ENCODE measurements at regions not wholly inside any gene's neighbourhood (a gene's known extent, or its start where the extent isn't known, plus 50 kb on each side); places are given as distances from the start of the nearest gene placed in this dataset.

GRCh38 chr11:87440076-87440770, 402.5 kb downstream of the TMEM135 start:
- no peaks in the 10 kb centered on the region for H3K27me3 ChIP-seq (replicated peaks in 2 of 5; ENCODE audit: control insufficient read depth in 4 of 5, insufficient read depth in 5 of 5, low read length in 4 of 5)

GRCh38 chr11:87438416-87438815, 400.7 kb downstream of the TMEM135 start:
- no CpG with 5 or more reads among the region's 1 CpG for WGBS (ENCODE audit: insufficient coverage)
- Histone ChIP-seq H3K27ac (ENCODE audit: insufficient read depth in 1 of 2, low read depth in 1 of 2, low read length in 2 of 2, poor library complexity in 1 of 2, severe bottlenecking in 2 of 2) (no peak overlapping the region), H3K27me3 (replicated peaks in 2 of 5; ENCODE audit: control insufficient read depth in 4 of 5, insufficient read depth in 5 of 5, low read length in 4 of 5) (no peaks in the 10 kb centered on the region), H3K36me3 (ENCODE audit: control insufficient read depth in 4 of 4, insufficient read depth in 4 of 4, low read length in 3 of 4) (no peaks in the 10 kb centered on the region), H3K9me3 (ENCODE audit: control extremely low read depth in 1 of 5, control insufficient read depth in 4 of 5, insufficient read depth in 2 of 5, low read depth in 1 of 5, low read length in 4 of 5) (no peaks in the 10 kb centered on the region), H3K4me3 (ENCODE audit: control insufficient read depth in 1 of 7, extremely low read depth in 1 of 7, insufficient read depth in 4 of 7, low read depth in 2 of 7, low read length in 6 of 7) (no peak overlapping the region), H3K4me1 (ENCODE audit: control extremely low read depth in 1 of 4, control insufficient read depth in 4 of 4, insufficient read depth in 4 of 4, low read length in 3 of 4) (no peaks in the 10 kb centered on the region)
- DNase-seq, result no peak
- ChIA-PET CTCF (no interaction called here), POLR2A (no interaction called here)

More at GRCh38 chr11:87440076-87440770, 402.5 kb downstream of the TMEM135 start:
- no peaks in the 10 kb centered on the region for H3K9me3 ChIP-seq (ENCODE audit: control extremely low read depth in 1 of 5, control insufficient read depth in 4 of 5, insufficient read depth in 2 of 5, low read depth in 1 of 5, low read length in 4 of 5)
- H3K36me3 ChIP-seq (ENCODE audit: control insufficient read depth in 4 of 4, insufficient read depth in 4 of 4, low read length in 3 of 4), result no peaks in the 10 kb centered on the region
- ChIA-PET POLR2A (no interaction called here), CTCF (no interaction called here)
- no peaks in the 10 kb centered on the region for H3K4me1 ChIP-seq (ENCODE audit: control extremely low read depth in 1 of 4, control insufficient read depth in 4 of 4, insufficient read depth in 4 of 4, low read length in 3 of 4)
- 94% methylated on average over 3 of the region's 3 CpGs for WGBS (ENCODE audit: insufficient coverage)
- no peak for DNase-seq
- no peak overlapping the region for H3K4me3 ChIP-seq (ENCODE audit: control insufficient read depth in 1 of 7, extremely low read depth in 1 of 7, insufficient read depth in 4 of 7, low read depth in 2 of 7, low read length in 6 of 7)
- no peak overlapping the region for H3K27ac ChIP-seq (ENCODE audit: insufficient read depth in 1 of 2, low read depth in 1 of 2, low read length in 2 of 2, poor library complexity in 1 of 2, severe bottlenecking in 2 of 2)

- Histone ChIP-seq H3K4me1 (ENCODE audit: control extremely low read depth in 1 of 4, control insufficient read depth in 4 of 4, insufficient read depth in 4 of 4, low read length in 3 of 4) (no peaks in the 10 kb centered on the region), H3K9me3 (ENCODE audit: control extremely low read depth in 1 of 5, control insufficient read depth in 4 of 5, insufficient read depth in 2 of 5, low read depth in 1 of 5, low read length in 4 of 5) (no peaks in the 10 kb centered on the region), H3K36me3 (ENCODE audit: control insufficient read depth in 4 of 4, insufficient read depth in 4 of 4, low read length in 3 of 4) (no peaks in the 10 kb centered on the region), H3K27me3 (replicated peaks in 2 of 5; ENCODE audit: control insufficient read depth in 4 of 5, insufficient read depth in 5 of 5, low read length in 4 of 5) (no peaks in the 10 kb centered on the region), H3K4me3 (ENCODE audit: control insufficient read depth in 1 of 7, extremely low read depth in 1 of 7, insufficient read depth in 4 of 7, low read depth in 2 of 7, low read length in 6 of 7) (no peak overlapping the region), H3K27ac (ENCODE audit: insufficient read depth in 1 of 2, low read depth in 1 of 2, low read length in 2 of 2, poor library complexity in 1 of 2, severe bottlenecking in 2 of 2) (no peak overlapping the region)
- DNase-seq, result no peak
- ChIA-PET CTCF (interaction anchor here (0.6 kb wide), 1 partner anchor 134 kb away, joined by 4 read pairs; no protein-coding TSS in a partner anchor), POLR2A (no interaction called here)
These were observed 400.1 kb downstream of the TMEM135 start for GRCh38 chr11:87437844-87438223.

GRCh38 chr11:87437133-87437843, 399.6 kb downstream of the TMEM135 start:
- H3K4me1 ChIP-seq (ENCODE audit: control extremely low read depth in 1 of 4, control insufficient read depth in 4 of 4, insufficient read depth in 4 of 4, low read length in 3 of 4), result no peaks in the 10 kb centered on the region
- H3K4me3 ChIP-seq (ENCODE audit: control insufficient read depth in 1 of 7, extremely low read depth in 1 of 7, insufficient read depth in 4 of 7, low read depth in 2 of 7, low read length in 6 of 7), result no peak overlapping the region
- no peaks in the 10 kb centered on the region for H3K9me3 ChIP-seq (ENCODE audit: control extremely low read depth in 1 of 5, control insufficient read depth in 4 of 5, insufficient read depth in 2 of 5, low read depth in 1 of 5, low read length in 4 of 5)
- no peak overlapping the region for H3K27ac ChIP-seq (ENCODE audit: insufficient read depth in 1 of 2, low read depth in 1 of 2, low read length in 2 of 2, poor library complexity in 1 of 2, severe bottlenecking in 2 of 2)
- POLR2A ChIA-PET, result interaction anchor here (0.6 kb wide), 1 partner anchor 537 kb away, joined by 5 read pairs; no protein-coding TSS in a partner anchor
- H3K27me3 ChIP-seq (replicated peaks in 2 of 5; ENCODE audit: control insufficient read depth in 4 of 5, insufficient read depth in 5 of 5, low read length in 4 of 5), result no peaks in the 10 kb centered on the region
- 94% methylated on average over 3 of the region's 5 CpGs for WGBS (ENCODE audit: insufficient coverage)
- CTCF ChIA-PET, result interaction anchor here (0.6 kb wide), 1 partner anchor 133 kb away, joined by 4 read pairs; no protein-coding TSS in a partner anchor
- DNase-seq, result no peak
- no peaks in the 10 kb centered on the region for H3K36me3 ChIP-seq (ENCODE audit: control insufficient read depth in 4 of 4, insufficient read depth in 4 of 4, low read length in 3 of 4)

- H3K4me1 ChIP-seq (ENCODE audit: control extremely low read depth in 1 of 4, control insufficient read depth in 4 of 4, insufficient read depth in 4 of 4, low read length in 3 of 4), result no peaks in the 10 kb centered on the region
- CTCF ChIA-PET, result interaction anchor here (1.2 to 1.9 kb wide), 3 partner anchors 9 to 19 kb away, joined by 3 to 5 read pairs (median 3); no protein-coding TSS in a partner anchor
- POLR2A ChIA-PET, result no interaction called here
- no peaks in the 10 kb centered on the region for H3K9me3 ChIP-seq (ENCODE audit: control extremely low read depth in 1 of 5, control insufficient read depth in 4 of 5, insufficient read depth in 2 of 5, low read depth in 1 of 5, low read length in 4 of 5)
- H3K27me3 ChIP-seq (replicated peaks in 2 of 5; ENCODE audit: control insufficient read depth in 4 of 5, insufficient read depth in 5 of 5, low read length in 4 of 5), result no peaks in the 10 kb centered on the region
- H3K27ac ChIP-seq (ENCODE audit: insufficient read depth in 1 of 2, low read depth in 1 of 2, low read length in 2 of 2, poor library complexity in 1 of 2, severe bottlenecking in 2 of 2), result no peak overlapping the region
- WGBS (ENCODE audit: insufficient coverage), result 98% methylated on average over 4 of the region's 4 CpGs
- no peaks in the 10 kb centered on the region for H3K36me3 ChIP-seq (ENCODE audit: control insufficient read depth in 4 of 4, insufficient read depth in 4 of 4, low read length in 3 of 4)
- no peak overlapping the region for H3K4me3 ChIP-seq (ENCODE audit: control insufficient read depth in 1 of 7, extremely low read depth in 1 of 7, insufficient read depth in 4 of 7, low read depth in 2 of 7, low read length in 6 of 7)
- DNase-seq, result no peak
These were observed 394.3 kb downstream of the TMEM135 start for GRCh38 chr11:87432022-87432421.

GRCh38 chr11:87431392-87431791, 393.7 kb downstream of the TMEM135 start:
- H3K27ac ChIP-seq (ENCODE audit: insufficient read depth in 1 of 2, low read depth in 1 of 2, low read length in 2 of 2, poor library complexity in 1 of 2, severe bottlenecking in 2 of 2), result no peak overlapping the region
- DNase-seq, result no peak
- H3K4me3 ChIP-seq (ENCODE audit: control insufficient read depth in 1 of 7, extremely low read depth in 1 of 7, insufficient read depth in 4 of 7, low read depth in 2 of 7, low read length in 6 of 7), result no peak overlapping the region
- CTCF ChIA-PET, result interaction anchor here (0.7 to 1.9 kb wide), 5 partner anchors 8 to 28 kb away, joined by 3 to 5 read pairs (median 3); no protein-coding TSS in a partner anchor
- no peaks in the 10 kb centered on the region for H3K36me3 ChIP-seq (ENCODE audit: control insufficient read depth in 4 of 4, insufficient read depth in 4 of 4, low read length in 3 of 4)
- no peaks in the 10 kb centered on the region for H3K4me1 ChIP-seq (ENCODE audit: control extremely low read depth in 1 of 4, control insufficient read depth in 4 of 4, insufficient read depth in 4 of 4, low read length in 3 of 4)
- no peaks in the 10 kb centered on the region for H3K27me3 ChIP-seq (replicated peaks in 2 of 5; ENCODE audit: control insufficient read depth in 4 of 5, insufficient read depth in 5 of 5, low read length in 4 of 5)
- POLR2A ChIA-PET, result no interaction called here
- 100% methylated on average over 2 of the region's 2 CpGs for WGBS (ENCODE audit: insufficient coverage)
- no peaks in the 10 kb centered on the region for H3K9me3 ChIP-seq (ENCODE audit: control extremely low read depth in 1 of 5, control insufficient read depth in 4 of 5, insufficient read depth in 2 of 5, low read depth in 1 of 5, low read length in 4 of 5)

GRCh38 chr11:87430821-87431220, 393.1 kb downstream of the TMEM135 start:
- CTCF ChIA-PET, result interaction anchor here (0.7 to 1.8 kb wide), 3 partner anchors 10 to 28 kb away, joined by 3 to 5 read pairs (median 4); no protein-coding TSS in a partner anchor
- POLR2A ChIA-PET, result no interaction called here
- Histone ChIP-seq H3K36me3 (ENCODE audit: control insufficient read depth in 4 of 4, insufficient read depth in 4 of 4, low read length in 3 of 4) (no peaks in the 10 kb centered on the region), H3K4me1 (ENCODE audit: control extremely low read depth in 1 of 4, control insufficient read depth in 4 of 4, insufficient read depth in 4 of 4, low read length in 3 of 4) (no peaks in the 10 kb centered on the region), H3K27ac (ENCODE audit: insufficient read depth in 1 of 2, low read depth in 1 of 2, low read length in 2 of 2, poor library complexity in 1 of 2, severe bottlenecking in 2 of 2) (no peak overlapping the region), H3K9me3 (ENCODE audit: control extremely low read depth in 1 of 5, control insufficient read depth in 4 of 5, insufficient read depth in 2 of 5, low read depth in 1 of 5, low read length in 4 of 5) (no peaks in the 10 kb centered on the region), H3K4me3 (ENCODE audit: control insufficient read depth in 1 of 7, extremely low read depth in 1 of 7, insufficient read depth in 4 of 7, low read depth in 2 of 7, low read length in 6 of 7) (no peak overlapping the region), H3K27me3 (replicated peaks in 2 of 5; ENCODE audit: control insufficient read depth in 4 of 5, insufficient read depth in 5 of 5, low read length in 4 of 5) (no peaks in the 10 kb centered on the region)
- no peak for DNase-seq
- WGBS (ENCODE audit: insufficient coverage), result no CpG with 5 or more reads among the region's 3 CpGs

All from common myeloid progenitor, CD34-positive (primary cell).